Psoas muscle (tissue), 7 donors: ENCODE measurements at regions not wholly inside any gene's neighbourhood (a gene's known extent, or its start where the extent isn't known, plus 50 kb on each side); places are given as distances from the start of the nearest gene placed in this dataset.
"Not testable (repeated sequence)": the region's sequence is repeated elsewhere in the genome, so short reads cannot be mapped to it uniquely, and the experiment has no call there.

Source experiments
- ATAC-seq, 4 donors: fragments of 200-7000 bp; cut with Tn5 transposase; one replicate each; pipeline ENCODE4 v1.9.1; 2020; ENCODE audit warnings: moderate library complexity in 3 of 4, mild to moderate bottlenecking in 2 of 4
- DNase-seq, 2 donors: peaks; one replicate each; pipeline ENCODE4 v3.0.0-alpha.2; 2020
- H3K27ac ChIP-seq: fragments of 200-600 bp; one replicate; pipeline ENCODE4 v1.8.0; 2022
- H3K27me3 ChIP-seq, 3 donors: fragments of 200-600 bp in 1 of 3; one replicate each; pipeline versions ENCODE4 v1.6.1 to v1.8.0; 2013 to 2022; ENCODE audit warnings: low read length in 2 of 3, mild to moderate bottlenecking in 2 of 3, moderate library complexity in 1 of 3; ENCODE audit not compliant: insufficient read depth in 3 of 3
- H3K36me3 ChIP-seq, 2 donors: fragments of 200-600 bp in 1 of 2; one replicate each; pipeline versions ENCODE4 v1.6.1 to v1.8.0; 2013 to 2022; ENCODE audit warnings: low read depth in 1 of 2, mild to moderate bottlenecking in 1 of 2, moderate library complexity in 1 of 2; ENCODE audit not compliant: insufficient read depth in 1 of 2
- H3K4me1 ChIP-seq: fragments of 200-600 bp; one replicate; pipeline ENCODE4 v1.8.0; 2022
- H3K4me3 ChIP-seq: fragments of 200-600 bp; one replicate; pipeline ENCODE4 v1.8.0; 2022; ENCODE audit warnings: mild to moderate bottlenecking
- H3K9me3 ChIP-seq: fragments of 200-600 bp; one replicate; pipeline ENCODE4 v1.8.0; 2022
- WGBS, 3 donors: extraction: QIAGEN DNeasy Blood & Tissue Kit; methylation state at CpG; one replicate each; pipeline versions ENCODE4 v1.1.6 to v1.1.7; 2013; 5-methylcytosine and 5-hydroxymethylcytosine counted together
- intact Hi-C, 2 donors: fragments of 100-400 bp; cut with DNase I; formaldehyde crosslinking; loops; one replicate each; pipeline versions ENCODE4 v1.11.0 to v1.14.2; 2022
- donor health status: healthy with polysubstance abuse.
- donor health status: DM: no; HTN: no; CAD: no; lungs with moderate emphysema.
- donor health status: Bipolar disorder and iron deficiency.
- donor health status: healthy.
- donor health status: DM: yes; HTN: yes; CAD: no.
- donor health status: DM: no; HTN: no; CAD: no.
- donor health status: DM: yes; HTN: yes; CAD: no.

- H3K9me3 ChIP-seq, ATAC-seq, H3K36me3 ChIP-seq, H3K4me1 ChIP-seq, intact Hi-C loops, H3K27ac ChIP-seq, H3K27me3 ChIP-seq, H3K4me3 ChIP-seq: not testable (repeated sequence)
- WGBS, 3 donors, result 84 to 90% (median 89%) methylated on average over 27 to 36 of the region's 36 CpGs
- DNase-seq, result peak in 1 of 2 donors; percentile 22
These were observed 304.0 kb downstream of the ZNF479 start for GRCh38 chr7:56828078-56828860.

- ATAC-seq, H3K9me3 ChIP-seq, H3K27me3 ChIP-seq, H3K27ac ChIP-seq, H3K36me3 ChIP-seq, H3K4me3 ChIP-seq, intact Hi-C loops, H3K4me1 ChIP-seq: not testable (repeated sequence)
- 83 to 91% (median 88%) methylated on average over 10 to 16 of the region's 16 CpGs for WGBS, 3 donors
- peak in 1 of 2 donors; percentile 34 for DNase-seq
These were observed 304.7 kb downstream of the ZNF479 start for GRCh38 chr7:56827539-56827938.

- ATAC-seq, H3K4me3 ChIP-seq, H3K27me3 ChIP-seq, H3K9me3 ChIP-seq, H3K27ac ChIP-seq, H3K4me1 ChIP-seq, intact Hi-C loops, H3K36me3 ChIP-seq: not testable (repeated sequence)
- WGBS, 3 donors, result 90 to 95% (median 95%) methylated on average over 14 to 18 of the region's 19 CpGs
- DNase-seq, result peak in 1 of 2 donors; percentile 22
These were observed 305.7 kb downstream of the ZNF479 start for GRCh38 chr7:56826556-56826955.

- H3K27me3 ChIP-seq, H3K9me3 ChIP-seq, H3K27ac ChIP-seq, ATAC-seq, H3K4me1 ChIP-seq, H3K36me3 ChIP-seq, H3K4me3 ChIP-seq, intact Hi-C loops: not testable (repeated sequence)
- 90 to 97% (median 94%) methylated on average over 18 to 27 of the region's 38 CpGs for WGBS, 3 donors
- peak in 1 of 2 donors; percentile 6 for DNase-seq
These were observed 306.3 kb downstream of the ZNF479 start for GRCh38 chr7:56825756-56826540.

- WGBS, 3 donors, result 83 to 87% (median 86%) methylated on average over 8 to 14 of the region's 17 CpGs
- H3K27ac ChIP-seq, ATAC-seq, H3K36me3 ChIP-seq, intact Hi-C loops, DNase-seq, H3K9me3 ChIP-seq, H3K27me3 ChIP-seq, H3K4me1 ChIP-seq, H3K4me3 ChIP-seq: not testable (repeated sequence)
These were observed 307.1 kb downstream of the ZNF479 start for GRCh38 chr7:56825121-56825520.

- H3K27ac ChIP-seq, H3K36me3 ChIP-seq, intact Hi-C loops, H3K9me3 ChIP-seq, H3K4me1 ChIP-seq, H3K27me3 ChIP-seq, H3K4me3 ChIP-seq, ATAC-seq: not testable (repeated sequence)
- DNase-seq, result peak in 1 of 2 donors; percentile 33
- 88 to 95% (median 91%) methylated on average over 22 to 28 of the region's 44 CpGs for WGBS, 3 donors
These were observed 308.2 kb downstream of the ZNF479 start for GRCh38 chr7:56823872-56824635.

- H3K9me3 ChIP-seq, H3K36me3 ChIP-seq, intact Hi-C loops, H3K27ac ChIP-seq, H3K27me3 ChIP-seq, H3K4me3 ChIP-seq, H3K4me1 ChIP-seq, ATAC-seq: not testable (repeated sequence)
- peak in 1 of 2 donors; percentile 9 for DNase-seq
- WGBS, 3 donors, result 86 to 96% (median 89%) methylated on average over 8 to 12 of the region's 15 CpGs
These were observed 309.0 kb downstream of the ZNF479 start for GRCh38 chr7:56823231-56823630.

GRCh38 chr7:56822153-56822552 is 310.1 kb downstream of the ZNF479 start:
- intact Hi-C loops, H3K4me3 ChIP-seq, H3K27ac ChIP-seq, H3K4me1 ChIP-seq, H3K36me3 ChIP-seq, H3K9me3 ChIP-seq, ATAC-seq, DNase-seq, H3K27me3 ChIP-seq: not testable (repeated sequence)
- 85 to 100% (median 91%) methylated on average over 1 to 6 of the region's 18 CpGs for WGBS, 3 donors

- intact Hi-C loops, DNase-seq: not testable (repeated sequence)
- 91 to 94% (median 93%) methylated on average over 4 to 14 of the region's 20 CpGs for WGBS, 3 donors
These were observed 310.7 kb downstream of the ZNF479 start for GRCh38 chr7:56821561-56821960.

GRCh38 chr7:56818261-56818660 is 314.0 kb downstream of the ZNF479 start:
- intact Hi-C loops, result not testable (repeated sequence)

More at GRCh38 chr7:56821561-56821960, 310.7 kb downstream of the ZNF479 start:
- not testable (repeated sequence) for H3K36me3 ChIP-seq, H3K9me3 ChIP-seq, H3K4me1 ChIP-seq, ATAC-seq, H3K27ac ChIP-seq, H3K4me3 ChIP-seq, H3K27me3 ChIP-seq

More at GRCh38 chr7:56818261-56818660, 314.0 kb downstream of the ZNF479 start:
- H3K9me3 ChIP-seq, H3K4me1 ChIP-seq, ATAC-seq, DNase-seq, H3K27ac ChIP-seq, H3K36me3 ChIP-seq, H3K4me3 ChIP-seq, H3K27me3 ChIP-seq: not testable (repeated sequence)
- WGBS, 3 donors, result 60 to 93% (median 88%) methylated on average over 1 to 15 of the region's 22 CpGs
